ENCODE measurements at regions not wholly inside any gene's neighbourhood (a gene's known extent, or its start where the extent isn't known, plus 50 kb on each side); places are given as distances from the start of the nearest gene placed in this dataset.

DNA sequence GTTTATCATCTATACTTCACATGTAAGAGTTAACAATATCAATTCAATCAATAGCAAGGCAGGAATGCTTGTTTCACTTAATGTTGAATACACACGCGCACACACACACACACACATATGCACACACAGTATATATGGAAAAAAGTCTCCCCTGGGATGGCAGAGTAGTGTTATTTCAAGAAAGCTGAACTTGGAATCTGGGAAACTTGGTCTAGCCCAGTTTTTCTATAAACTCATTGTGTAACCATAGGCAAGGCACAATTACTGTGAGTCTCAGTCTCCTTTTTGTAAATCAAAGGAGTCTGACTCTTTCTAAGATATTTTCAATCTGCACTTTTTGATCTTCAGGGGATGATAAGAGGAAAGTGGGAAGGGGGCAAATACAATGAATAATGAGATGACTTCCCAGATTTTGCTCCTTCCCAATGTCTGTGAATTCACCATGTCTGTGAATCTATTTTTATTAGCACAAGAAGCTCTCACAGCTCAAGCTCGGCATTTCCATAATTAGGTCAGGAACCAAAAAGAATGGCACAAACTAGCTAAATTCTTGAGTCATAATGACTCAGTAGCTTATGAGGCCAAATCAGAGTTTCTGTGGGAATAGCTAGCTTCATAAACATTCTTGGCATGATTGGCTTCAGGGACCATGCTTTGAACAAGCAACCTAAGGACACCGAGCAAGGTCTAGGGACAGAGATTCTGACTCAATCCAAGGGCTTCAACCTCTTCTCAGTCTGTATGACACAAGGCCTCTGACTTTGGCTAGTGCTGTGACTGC lies 227.4 kb upstream of the DCBLD2 start:
- TF ChIP-seq POLR2A (IDR thresholded peaks at IDR 0.05; ENCODE audit: low read depth, low read length): no peak
- no peak for TF ChIP-seq TAF1 (IDR thresholded peaks at IDR 0.05; ENCODE audit: borderline replicate concordance, low read depth, low read length)

Measured in GM12892 (cell line).